Tibial nerve (tissue), 4 donors: ENCODE measurements at regions not wholly inside any gene's neighbourhood (a gene's known extent, or its start where the extent isn't known, plus 50 kb on each side); places are given as distances from the start of the nearest gene placed in this dataset.

Source experiments
- DNase-seq, 2 donors: peaks; one replicate each; pipeline ENCODE4 v3.0.0-alpha.2; 2019; ENCODE audit warnings: low spot score in 2 of 2
- H3K27ac ChIP-seq, 4 donors: fragments of 200-600 bp; sonication (generic) in 3 of 4; one replicate each; pipeline ENCODE4 v1.5.1; 2017 to 2019; ENCODE audit warnings: mild to moderate bottlenecking in 1 of 4
- H3K27me3 ChIP-seq, 2 donors: fragments of 200-600 bp; sonication (generic) in 1 of 2; one replicate each; pipeline versions ENCODE4 v1.5.1 to v1.6.0; 2017 to 2019
- H3K36me3 ChIP-seq, 3 donors: fragments of 200-600 bp; sonication (generic); one replicate each; pipeline ENCODE4 v1.5.1; 2018 to 2019
- H3K4me1 ChIP-seq, 4 donors: fragments of 200-600 bp; sonication (generic) in 3 of 4; one replicate each; pipeline ENCODE4 v1.5.1; 2017 to 2019
- H3K4me3 ChIP-seq, 4 donors: fragments of 200-600 bp; sonication (generic) in 3 of 4; one replicate each; pipeline ENCODE4 v1.5.1; 2017 to 2019; ENCODE audit warnings: mild to moderate bottlenecking in 1 of 4, moderate library complexity in 1 of 4
- H3K9me3 ChIP-seq, 4 donors: fragments of 200-600 bp; sonication (generic) in 3 of 4; one replicate each; pipeline ENCODE4 v1.5.1; 2017 to 2019
- CTCF ChIP-seq, 5 experiments: fragments of 200-600 bp in 3 of 5; fragments of 450-650 bp in 2 of 5; sonication (generic) in 3 of 5; IDR thresholded peaks; one replicate each; pipeline ENCODE4 v1.5.1; 2016 to 2019; ENCODE audit warnings: antibody characterized with exemption in 5 of 5, mild to moderate bottlenecking in 3 of 5, moderate library complexity in 2 of 5
- EP300 ChIP-seq, 2 donors: sonication (generic); formaldehyde crosslinking; IDR thresholded peaks; one replicate each; pipeline ENCODE4 v1.6.1; 2017; ENCODE audit warnings: antibody characterized with exemption in 2 of 2, mild to moderate bottlenecking in 1 of 2
- POLR2A ChIP-seq, 2 donors: fragments of 450-650 bp; IDR thresholded peaks; one replicate each; pipeline ENCODE4 v1.6.1; 2017; ENCODE audit warnings: antibody characterized with exemption in 2 of 2, mild to moderate bottlenecking in 2 of 2, moderate library complexity in 2 of 2
- WGBS, 2 donors: methylation state at CpG; one replicate each; pipeline ENCODE4 v1.1.5; 2018; 5-methylcytosine and 5-hydroxymethylcytosine counted together

GRCh38 chr11:134932761-134933160 lies 520.7 kb upstream of the B3GAT1 start:
- Histone ChIP-seq H3K27me3 (peaks cover 0 to 4% of the 10 kb centered on the region in 2 donors), H3K9me3 (no peaks in the 10 kb centered on the region), H3K4me1 (peaks cover 0 to 6% (median 0%) of the 10 kb centered on the region in 4 donors), H3K27ac (no peak overlapping the region), H3K36me3 (no peaks in the 10 kb centered on the region), H3K4me3 (no peak overlapping the region)
- 29 to 61% methylated on average over 3 of the region's 3 CpGs for WGBS, 2 donors
- no peak for TF ChIP-seq EP300 (IDR thresholded peaks at IDR 0.05)
- TF ChIP-seq CTCF (IDR thresholded peaks at IDR 0.05): no peak
- TF ChIP-seq POLR2A (IDR thresholded peaks at IDR 0.05): no peak
- no peak for DNase-seq

GRCh38 chr11:134925432-134925831 lies 513.4 kb upstream of the B3GAT1 start:
- Histone ChIP-seq H3K4me1 (no peaks in the 10 kb centered on the region), H3K27ac (no peak overlapping the region), H3K27me3 (no peaks in the 10 kb centered on the region), H3K36me3 (no peaks in the 10 kb centered on the region), H3K4me3 (no peak overlapping the region), H3K9me3 (no peaks in the 10 kb centered on the region)
- no peak for TF ChIP-seq CTCF (IDR thresholded peaks at IDR 0.05)
- no peak for TF ChIP-seq EP300 (IDR thresholded peaks at IDR 0.05)
- no peak for TF ChIP-seq POLR2A (IDR thresholded peaks at IDR 0.05)
- no peak for DNase-seq
- 94 to 97% methylated on average over 3 of the region's 3 CpGs for WGBS, 2 donors

GRCh38 chr11:134923441-134923840 lies 511.4 kb upstream of the B3GAT1 start:
- H3K27ac ChIP-seq: no peak overlapping the region
- H3K4me1 ChIP-seq: no peaks in the 10 kb centered on the region
- H3K27me3 ChIP-seq: no peaks in the 10 kb centered on the region
- no peak for DNase-seq
- TF ChIP-seq CTCF (IDR thresholded peaks at IDR 0.05) (no peak), EP300 (IDR thresholded peaks at IDR 0.05) (no peak), POLR2A (IDR thresholded peaks at IDR 0.05) (no peak)
- H3K9me3 ChIP-seq: no peaks in the 10 kb centered on the region
- no peak overlapping the region for H3K4me3 ChIP-seq
- no peaks in the 10 kb centered on the region for H3K36me3 ChIP-seq
- 87 to 97% methylated on average over 7 of the region's 7 CpGs for WGBS, 2 donors

- Histone ChIP-seq H3K36me3 (no peaks in the 10 kb centered on the region), H3K9me3 (no peaks in the 10 kb centered on the region), H3K4me3 (no peak overlapping the region), H3K4me1 (no peaks in the 10 kb centered on the region), H3K27ac (no peak overlapping the region), H3K27me3 (no peaks in the 10 kb centered on the region)
- DNase-seq: no peak
- no peak for TF ChIP-seq CTCF (IDR thresholded peaks at IDR 0.05)
- TF ChIP-seq POLR2A (IDR thresholded peaks at IDR 0.05): no peak
- no peak for TF ChIP-seq EP300 (IDR thresholded peaks at IDR 0.05)
- 44 to 47% methylated on average over 3 of the region's 3 CpGs for WGBS, 2 donors
Observed at GRCh38 chr11:134921938-134922337, 509.9 kb upstream of the B3GAT1 start.

GRCh38 chr11:134920851-134921608 lies 509.0 kb upstream of the B3GAT1 start:
- H3K9me3 ChIP-seq: no peaks in the 10 kb centered on the region
- no peak for DNase-seq
- no peak overlapping the region for H3K27ac ChIP-seq
- TF ChIP-seq POLR2A (IDR thresholded peaks at IDR 0.05): no peak
- TF ChIP-seq CTCF (IDR thresholded peaks at IDR 0.05): no peak
- TF ChIP-seq EP300 (IDR thresholded peaks at IDR 0.05): no peak
- H3K4me3 ChIP-seq: no peak overlapping the region
- WGBS, 2 donors: 74% methylated on average over 8 of the region's 8 CpGs
- no peaks in the 10 kb centered on the region for H3K4me1 ChIP-seq
- H3K36me3 ChIP-seq: no peaks in the 10 kb centered on the region
- H3K27me3 ChIP-seq: no peaks in the 10 kb centered on the region
